GM12874 (cell line): ENCODE measurements at regions not wholly inside any gene's neighbourhood (a gene's known extent, or its start where the extent isn't known, plus 50 kb on each side); places are given as distances from the start of the nearest gene placed in this dataset.

Experiments used
- TF ChIP-seq, protein P1 (sequence below): IDR thresholded peaks from 2 replicates; pipeline ENCODE4 v1.5.1; 2011; ENCODE audit warnings: low read depth, mild to moderate bottlenecking, control low read depth, low read length, moderate library complexity; ENCODE audit not compliant: insufficient read depth

DNA sequence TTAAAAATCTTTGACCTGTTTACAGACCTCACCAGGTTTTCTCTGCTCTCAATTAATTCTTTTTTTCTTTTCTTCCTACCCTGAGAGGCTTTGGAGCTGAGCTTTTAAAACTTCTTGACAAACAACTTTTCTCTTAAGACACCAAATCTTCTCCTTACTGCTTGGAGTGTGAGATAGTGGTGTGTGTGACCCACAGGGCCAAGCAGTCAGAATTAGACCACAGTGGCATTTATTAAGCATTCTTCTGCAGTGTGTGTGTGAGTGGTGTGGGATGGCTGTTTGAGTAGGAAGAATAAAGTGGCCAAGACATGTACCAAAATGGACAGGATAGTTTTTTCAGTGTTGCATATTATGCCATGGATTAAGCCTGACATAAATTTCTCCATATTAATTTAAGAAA lies 665.1 kb downstream of the RAPGEF2 start:
- TF ChIP-seq, protein P1, sequence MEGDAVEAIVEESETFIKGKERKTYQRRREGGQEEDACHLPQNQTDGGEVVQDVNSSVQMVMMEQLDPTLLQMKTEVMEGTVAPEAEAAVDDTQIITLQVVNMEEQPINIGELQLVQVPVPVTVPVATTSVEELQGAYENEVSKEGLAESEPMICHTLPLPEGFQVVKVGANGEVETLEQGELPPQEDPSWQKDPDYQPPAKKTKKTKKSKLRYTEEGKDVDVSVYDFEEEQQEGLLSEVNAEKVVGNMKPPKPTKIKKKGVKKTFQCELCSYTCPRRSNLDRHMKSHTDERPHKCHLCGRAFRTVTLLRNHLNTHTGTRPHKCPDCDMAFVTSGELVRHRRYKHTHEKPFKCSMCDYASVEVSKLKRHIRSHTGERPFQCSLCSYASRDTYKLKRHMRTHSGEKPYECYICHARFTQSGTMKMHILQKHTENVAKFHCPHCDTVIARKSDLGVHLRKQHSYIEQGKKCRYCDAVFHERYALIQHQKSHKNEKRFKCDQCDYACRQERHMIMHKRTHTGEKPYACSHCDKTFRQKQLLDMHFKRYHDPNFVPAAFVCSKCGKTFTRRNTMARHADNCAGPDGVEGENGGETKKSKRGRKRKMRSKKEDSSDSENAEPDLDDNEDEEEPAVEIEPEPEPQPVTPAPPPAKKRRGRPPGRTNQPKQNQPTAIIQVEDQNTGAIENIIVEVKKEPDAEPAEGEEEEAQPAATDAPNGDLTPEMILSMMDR = no peak

DNA sequence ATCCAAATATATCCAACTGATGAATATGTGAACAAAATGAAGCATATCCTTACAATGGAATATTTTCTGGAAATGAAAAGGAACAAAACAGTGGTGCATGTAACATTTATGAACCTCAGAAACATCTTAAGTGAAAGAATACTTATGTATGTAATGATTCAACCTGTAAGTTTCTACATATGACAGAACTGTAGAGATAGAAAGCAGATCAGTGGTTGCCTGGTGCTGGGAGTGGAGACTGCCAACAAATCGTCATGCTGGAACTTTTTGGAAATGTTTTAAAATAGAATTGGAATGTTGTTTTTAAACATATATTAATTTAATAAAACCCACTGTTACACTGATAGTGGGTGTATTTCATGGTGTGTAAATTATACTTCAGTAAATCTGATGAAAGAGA lies 667.5 kb downstream of the RAPGEF2 start:
- TF ChIP-seq, protein P1 = no peak

DNA sequence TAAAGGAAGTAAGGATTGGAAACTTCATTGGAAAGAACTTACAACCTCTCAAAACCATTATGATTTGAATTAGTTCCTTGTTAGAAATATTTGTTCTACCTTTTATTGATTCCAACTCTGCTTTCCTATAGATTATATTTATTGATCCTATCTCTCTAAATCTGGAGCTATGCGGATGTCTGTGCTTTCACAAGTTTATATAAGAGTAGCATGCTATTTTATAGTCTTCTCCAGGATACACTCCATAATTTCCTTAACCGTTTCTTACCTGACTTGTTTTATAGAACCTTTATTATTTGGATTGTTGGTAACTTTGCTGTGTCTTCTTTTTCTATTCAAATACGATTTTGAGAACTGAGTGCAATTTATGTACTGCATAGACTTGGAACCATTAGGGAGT lies 668.1 kb downstream of the RAPGEF2 start:
- TF ChIP-seq, protein P1 = no peak

DNA sequence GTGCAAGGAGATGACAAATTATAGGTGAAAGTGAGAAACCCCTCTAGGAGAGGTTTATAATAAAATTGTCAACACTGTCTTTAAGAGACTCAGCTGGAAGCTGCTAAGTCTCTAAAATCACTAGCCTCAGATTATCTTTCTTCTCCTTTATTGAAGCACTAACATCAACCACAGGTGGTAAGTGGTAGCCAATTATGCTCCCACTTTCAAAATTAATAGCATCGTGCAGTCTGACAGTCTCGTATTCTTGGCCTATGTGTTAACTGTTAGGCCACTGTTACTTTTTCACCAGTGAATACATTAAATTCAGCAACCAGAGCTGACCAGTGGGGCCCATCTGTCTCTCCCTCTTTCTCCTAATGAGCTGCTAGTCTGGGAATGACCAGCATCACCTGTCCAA lies 674.1 kb downstream of the RAPGEF2 start:
- TF ChIP-seq, protein P1 = no peak

DNA sequence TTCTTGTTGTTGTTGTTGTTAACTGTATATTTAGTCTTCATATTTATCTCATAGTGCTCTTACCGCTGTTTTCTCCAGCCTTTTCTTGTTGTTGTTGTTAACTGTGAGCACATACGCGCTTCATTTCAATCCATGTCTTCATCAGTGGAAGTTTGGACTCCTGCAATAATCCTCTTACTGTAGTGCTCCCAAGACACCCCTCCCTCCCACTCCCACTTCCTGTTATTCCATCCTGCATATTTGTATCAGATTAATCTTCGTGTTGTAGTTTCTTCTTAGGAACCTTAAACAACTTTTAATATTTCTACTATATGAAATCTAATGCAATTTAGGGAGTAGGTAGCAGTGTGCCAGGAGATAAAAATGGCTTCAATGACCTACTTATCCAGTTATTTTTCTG lies 674.8 kb downstream of the RAPGEF2 start:
- TF ChIP-seq, protein P1 = no peak

DNA sequence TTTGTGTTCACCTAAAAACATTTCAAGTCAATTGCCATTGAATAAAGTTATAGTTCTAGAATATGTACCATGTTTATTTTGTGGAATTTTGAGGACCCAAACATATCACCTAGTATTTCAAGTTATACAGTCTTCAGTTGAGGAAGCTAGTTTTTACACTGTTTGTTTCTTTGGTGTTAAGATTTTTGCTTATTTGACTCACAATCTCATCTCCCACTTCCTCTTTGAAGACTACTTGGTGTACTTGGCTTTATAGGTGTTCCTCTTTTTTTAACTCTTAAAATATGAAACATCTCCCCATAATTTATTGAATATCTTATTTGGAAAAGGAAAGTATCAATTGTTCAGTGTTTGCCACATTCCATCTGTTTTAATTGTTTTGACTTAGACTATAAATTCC lies 675.4 kb downstream of the RAPGEF2 start:
- TF ChIP-seq, protein P1 = no peak

DNA sequence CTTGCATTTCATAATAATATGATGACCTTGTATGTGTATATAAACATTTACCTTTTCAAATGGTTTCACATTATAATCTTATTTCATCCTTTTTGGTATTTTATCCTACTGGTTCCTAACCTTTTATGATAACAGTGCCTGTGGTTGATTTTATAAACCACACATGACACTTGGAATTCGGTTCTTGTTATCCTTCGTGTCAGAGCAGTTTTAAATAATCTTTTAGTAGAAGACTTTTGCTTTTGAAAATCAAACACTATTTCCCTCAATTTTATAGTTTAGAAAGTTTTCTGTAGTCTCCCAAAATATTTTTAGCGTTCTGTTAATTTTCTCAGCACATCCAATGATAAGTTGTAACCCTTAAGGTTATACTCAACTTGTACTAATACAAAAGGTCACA lies 676.8 kb downstream of the RAPGEF2 start:
- TF ChIP-seq, protein P1 = no peak

DNA sequence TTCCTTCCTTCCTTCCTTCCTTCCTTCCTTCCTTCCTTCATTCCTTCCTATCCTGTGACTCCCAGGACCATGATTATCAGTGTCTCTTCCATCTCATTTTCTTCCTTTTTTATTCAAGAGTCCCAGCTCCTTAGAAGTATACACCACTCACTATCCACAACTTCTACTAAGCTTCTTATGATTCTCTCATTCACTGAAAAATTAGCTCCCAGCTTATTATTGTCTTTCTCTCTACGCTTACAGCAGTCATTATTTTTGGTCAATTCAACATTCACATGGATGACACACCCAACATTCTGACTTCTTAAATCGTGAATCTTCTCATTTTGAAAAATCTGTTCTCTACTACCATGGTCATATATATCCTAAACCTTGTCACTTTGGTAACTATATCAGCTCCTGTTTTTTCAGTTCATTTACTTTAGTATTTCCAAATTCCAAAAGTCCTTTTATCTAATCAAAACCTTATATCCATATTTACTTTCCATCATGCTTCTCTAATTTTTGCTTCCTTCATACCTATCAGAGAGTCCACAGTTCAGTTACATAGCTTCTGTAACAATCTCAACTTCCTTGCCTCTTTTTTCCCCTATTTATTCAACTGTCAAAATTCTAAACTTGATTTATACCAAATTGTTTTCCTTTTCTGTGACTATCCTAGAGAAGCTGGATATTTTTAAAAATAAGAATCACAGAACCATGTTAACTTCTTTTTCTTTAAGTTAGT lies 677.5 kb downstream of the RAPGEF2 start:
- TF ChIP-seq, protein P1 = no peak
